Osteoblast (primary cell): ENCODE measurements at regions not wholly inside any gene's neighbourhood (a gene's known extent, or its start where the extent isn't known, plus 50 kb on each side); places are given as distances from the start of the nearest gene placed in this dataset.

Source experiments
- DNase-seq: peaks from one replicate; pipeline ENCODE4 v3.0.0; 2011; ENCODE audit warnings: low spot score, mixed read lengths; ENCODE audit not compliant: insufficient read length; ENCODE audit errors: missing footprints
- H2AFZ ChIP-seq: 2 replicates; pipeline ENCODE4 v1.6.0; 2011; ENCODE audit warnings: mild to moderate bottlenecking, low read length
- H3K27ac ChIP-seq: 2 replicates; pipeline ENCODE4 v1.5.1; 2011; ENCODE audit warnings: mild to moderate bottlenecking, low read depth, low read length, moderate library complexity
- H3K27me3 ChIP-seq: 2 replicates; pipeline ENCODE4 v1.6.0; 2012; ENCODE audit warnings: mild to moderate bottlenecking, control low read depth, inconsistent platforms, low read length, moderate library complexity; ENCODE audit not compliant: insufficient read depth
- H3K36me3 ChIP-seq: 2 replicates; pipeline ENCODE4 v1.5.1; 2011; ENCODE audit warnings: mild to moderate bottlenecking, low read length, control low read depth, moderate library complexity; ENCODE audit not compliant: insufficient read depth
- H3K4me1 ChIP-seq: 2 replicates; pipeline ENCODE4 v1.5.1; 2011; ENCODE audit warnings: mild to moderate bottlenecking, low read length, control low read depth, moderate library complexity; ENCODE audit not compliant: insufficient read depth
- H3K4me2 ChIP-seq: 2 replicates; pipeline ENCODE4 v1.6.0; 2011; ENCODE audit warnings: mild to moderate bottlenecking, low read length; ENCODE audit not compliant: insufficient read depth
- H3K4me3 ChIP-seq: fragments of 200-600 bp; sonication (generic); 3 replicates; pipeline ENCODE4 v1.5.1; 2012; ENCODE audit warnings: mild to moderate bottlenecking, low read length, inconsistent platforms; ENCODE audit not compliant: insufficient read depth
- H3K79me2 ChIP-seq: 2 replicates; pipeline ENCODE4 v1.6.0; 2012; ENCODE audit warnings: mild to moderate bottlenecking, low read length, control low read depth, inconsistent platforms; ENCODE audit not compliant: insufficient read depth
- H3K9me3 ChIP-seq: 2 replicates; pipeline ENCODE4 v1.5.1; 2011; ENCODE audit warnings: low read depth, low read length, control low read depth
- H4K20me1 ChIP-seq: 2 replicates; pipeline ENCODE4 v1.6.0; 2012; ENCODE audit warnings: mild to moderate bottlenecking, low read length, control low read depth; ENCODE audit not compliant: insufficient read depth
- TF ChIP-seq, protein P1 (sequence below): IDR thresholded peaks from 2 replicates; pipeline ENCODE4 v1.5.1; 2011; ENCODE audit warnings: mild to moderate bottlenecking, low read depth, low read length, moderate library complexity; ENCODE audit errors: extremely low read depth

- Histone ChIP-seq H3K79me2 (no peaks in the 10 kb centered on the region), H3K4me2 (no peak overlapping the region), H3K4me1 (no peaks in the 10 kb centered on the region), H3K27ac (no peak overlapping the region), H4K20me1 (no peaks in the 10 kb centered on the region), H3K9me3 (no peaks in the 10 kb centered on the region), H3K4me3 (no peak overlapping the region), H3K27me3 (no peaks in the 10 kb centered on the region), H3K36me3 (no peaks in the 10 kb centered on the region), H2AFZ (no peak overlapping the region)
- TF ChIP-seq, protein P1, sequence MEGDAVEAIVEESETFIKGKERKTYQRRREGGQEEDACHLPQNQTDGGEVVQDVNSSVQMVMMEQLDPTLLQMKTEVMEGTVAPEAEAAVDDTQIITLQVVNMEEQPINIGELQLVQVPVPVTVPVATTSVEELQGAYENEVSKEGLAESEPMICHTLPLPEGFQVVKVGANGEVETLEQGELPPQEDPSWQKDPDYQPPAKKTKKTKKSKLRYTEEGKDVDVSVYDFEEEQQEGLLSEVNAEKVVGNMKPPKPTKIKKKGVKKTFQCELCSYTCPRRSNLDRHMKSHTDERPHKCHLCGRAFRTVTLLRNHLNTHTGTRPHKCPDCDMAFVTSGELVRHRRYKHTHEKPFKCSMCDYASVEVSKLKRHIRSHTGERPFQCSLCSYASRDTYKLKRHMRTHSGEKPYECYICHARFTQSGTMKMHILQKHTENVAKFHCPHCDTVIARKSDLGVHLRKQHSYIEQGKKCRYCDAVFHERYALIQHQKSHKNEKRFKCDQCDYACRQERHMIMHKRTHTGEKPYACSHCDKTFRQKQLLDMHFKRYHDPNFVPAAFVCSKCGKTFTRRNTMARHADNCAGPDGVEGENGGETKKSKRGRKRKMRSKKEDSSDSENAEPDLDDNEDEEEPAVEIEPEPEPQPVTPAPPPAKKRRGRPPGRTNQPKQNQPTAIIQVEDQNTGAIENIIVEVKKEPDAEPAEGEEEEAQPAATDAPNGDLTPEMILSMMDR, result no peak
- DNase-seq, result no peak
Measured at GRCh38 chr7:18157233-18157632, 129.6 kb upstream of the PRPS1L1 start.

- H3K4me1 ChIP-seq, result no peaks in the 10 kb centered on the region
- TF ChIP-seq, protein P1, result no peak
- no peaks in the 10 kb centered on the region for H3K36me3 ChIP-seq
- DNase-seq, result no peak
- no peaks in the 10 kb centered on the region for H4K20me1 ChIP-seq
- no peaks in the 10 kb centered on the region for H3K9me3 ChIP-seq
- no peak overlapping the region for H3K27ac ChIP-seq
- no peak overlapping the region for H3K4me3 ChIP-seq
- no peaks in the 10 kb centered on the region for H3K27me3 ChIP-seq
- no peaks in the 10 kb centered on the region for H3K79me2 ChIP-seq
- H2AFZ ChIP-seq, result no peak overlapping the region
- H3K4me2 ChIP-seq, result no peak overlapping the region
Measured at GRCh38 chr7:18162657-18163056, 135.0 kb upstream of the PRPS1L1 start.

DNA sequence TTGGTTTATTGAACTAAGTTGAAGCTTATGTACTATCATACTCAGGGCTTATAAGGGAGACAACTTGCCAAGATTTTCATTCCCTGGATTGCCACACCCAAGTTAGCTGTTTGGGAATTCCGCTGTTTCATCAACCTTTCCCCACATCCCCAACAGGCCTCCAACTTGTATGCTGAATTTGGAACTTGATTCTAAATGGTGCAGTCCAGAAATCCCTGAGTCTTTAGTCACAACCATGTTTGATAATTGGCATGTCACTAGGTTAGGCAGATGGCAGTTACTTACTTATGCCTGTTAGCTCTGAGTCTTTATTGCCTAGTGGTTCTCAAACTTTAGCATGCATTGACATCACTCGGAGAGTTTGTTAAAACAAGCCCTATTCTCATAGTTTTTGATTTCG lies 135.4 kb upstream of the PRPS1L1 start:
- TF ChIP-seq, protein P1, result no peak

DNA sequence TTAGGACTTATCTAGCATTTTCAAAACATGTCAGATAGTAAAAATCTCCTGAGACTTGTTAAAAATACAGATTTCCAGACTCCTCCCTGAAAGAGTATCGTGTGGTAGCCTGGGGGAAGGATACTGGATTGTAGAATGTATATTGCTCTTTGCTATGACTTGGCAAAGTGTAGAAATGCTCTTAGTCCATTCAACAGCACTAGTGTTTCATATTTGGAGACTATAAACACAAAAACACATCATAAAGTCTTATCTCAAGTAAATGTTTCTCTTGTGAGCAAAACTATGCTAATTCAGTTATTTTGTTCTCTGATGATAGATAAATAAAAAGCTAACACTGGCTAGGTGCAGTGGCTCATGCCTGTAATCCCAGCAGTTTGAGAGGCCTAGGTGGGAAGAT lies 137.5 kb upstream of the PRPS1L1 start:
- Histone ChIP-seq H3K79me2 (no peaks in the 10 kb centered on the region), H3K27ac (no peak overlapping the region), H3K4me2 (no peak overlapping the region), H3K36me3 (no peaks in the 10 kb centered on the region), H4K20me1 (no peaks in the 10 kb centered on the region), H3K4me1 (no peaks in the 10 kb centered on the region), H2AFZ (no peak overlapping the region), H3K4me3 (no peak overlapping the region), H3K27me3 (no peaks in the 10 kb centered on the region), H3K9me3 (no peaks in the 10 kb centered on the region)
- TF ChIP-seq, protein P1, result no peak
- peak; percentile 58 for DNase-seq

More for the DNA sequence above, 135.4 kb upstream of the PRPS1L1 start:
- Histone ChIP-seq H3K4me2 (no peak overlapping the region), H3K79me2 (no peaks in the 10 kb centered on the region), H3K4me1 (no peaks in the 10 kb centered on the region), H3K27me3 (no peaks in the 10 kb centered on the region), H2AFZ (no peak overlapping the region), H4K20me1 (no peaks in the 10 kb centered on the region), H3K4me3 (no peak overlapping the region), H3K27ac (no peak overlapping the region), H3K9me3 (no peaks in the 10 kb centered on the region), H3K36me3 (no peaks in the 10 kb centered on the region)
- no peak for DNase-seq
